22Rv1 (cell line): ENCODE measurements at regions not wholly inside any gene's neighbourhood (a gene's known extent, or its start where the extent isn't known, plus 50 kb on each side); places are given as distances from the start of the nearest gene placed in this dataset.

Experiments
- ZFX ChIP-seq: fragments of 450-650 bp; IDR thresholded peaks from 2 replicates; pipeline ENCODE4 v1.6.1; 2017; ENCODE audit warnings: antibody characterized with exemption, borderline replicate concordance
- TF ChIP-seq, protein P1 (sequence below): fragments of 450-650 bp; IDR thresholded peaks from 2 replicates; pipeline ENCODE4 v1.5.1; 2017; ENCODE audit warnings: mild to moderate bottlenecking

- TF ChIP-seq, protein P1, sequence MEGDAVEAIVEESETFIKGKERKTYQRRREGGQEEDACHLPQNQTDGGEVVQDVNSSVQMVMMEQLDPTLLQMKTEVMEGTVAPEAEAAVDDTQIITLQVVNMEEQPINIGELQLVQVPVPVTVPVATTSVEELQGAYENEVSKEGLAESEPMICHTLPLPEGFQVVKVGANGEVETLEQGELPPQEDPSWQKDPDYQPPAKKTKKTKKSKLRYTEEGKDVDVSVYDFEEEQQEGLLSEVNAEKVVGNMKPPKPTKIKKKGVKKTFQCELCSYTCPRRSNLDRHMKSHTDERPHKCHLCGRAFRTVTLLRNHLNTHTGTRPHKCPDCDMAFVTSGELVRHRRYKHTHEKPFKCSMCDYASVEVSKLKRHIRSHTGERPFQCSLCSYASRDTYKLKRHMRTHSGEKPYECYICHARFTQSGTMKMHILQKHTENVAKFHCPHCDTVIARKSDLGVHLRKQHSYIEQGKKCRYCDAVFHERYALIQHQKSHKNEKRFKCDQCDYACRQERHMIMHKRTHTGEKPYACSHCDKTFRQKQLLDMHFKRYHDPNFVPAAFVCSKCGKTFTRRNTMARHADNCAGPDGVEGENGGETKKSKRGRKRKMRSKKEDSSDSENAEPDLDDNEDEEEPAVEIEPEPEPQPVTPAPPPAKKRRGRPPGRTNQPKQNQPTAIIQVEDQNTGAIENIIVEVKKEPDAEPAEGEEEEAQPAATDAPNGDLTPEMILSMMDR = no peak
- TF ChIP-seq ZFX = no peak
Measured at GRCh38 chr18:78416853-78417252, 562.8 kb upstream of the SALL3 start.
